ENCODE measurements at regions not wholly inside any gene's neighbourhood (a gene's known extent, or its start where the extent isn't known, plus 50 kb on each side); places are given as distances from the start of the nearest gene placed in this dataset.

DNA sequence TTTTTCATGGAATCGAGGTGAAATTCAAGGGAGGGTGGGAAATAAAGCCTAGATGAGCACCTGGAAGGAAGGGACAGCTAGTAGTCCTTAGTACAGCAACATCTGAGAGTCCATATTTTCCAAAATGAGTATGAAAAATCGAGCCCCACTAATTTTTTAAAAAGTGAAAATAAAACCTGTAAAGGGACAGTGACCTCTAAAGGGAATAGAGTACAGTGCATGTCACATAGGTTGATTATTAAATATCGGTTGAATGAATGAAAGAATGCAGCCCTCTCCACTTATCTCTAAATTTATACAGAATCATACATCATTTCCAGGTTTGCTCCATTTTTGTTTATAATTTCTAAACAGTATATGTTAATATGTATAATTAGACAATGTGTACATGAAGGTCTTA is 1088.5 kb upstream of the GHITM start:
- no peaks in the 10 kb centered on the region for H3K9me2 ChIP-seq (ENCODE audit: insufficient read depth)
- no peak overlapping the region for H2AFZ ChIP-seq (ENCODE audit: low read depth, low read length, poor library complexity, severe bottlenecking)
- H3K4me2 ChIP-seq (ENCODE audit: low read length), result no peak overlapping the region
- BruUV-seq (replicated peaks), result no TSS peak
- H3K9me3 ChIP-seq (ENCODE audit: control insufficient read depth in 1 of 2, insufficient read depth in 1 of 2, low read depth in 1 of 2, low read length in 2 of 2), result peaks cover 3 to 10% of the 10 kb centered on the region in 2 experiments; a peak in 2 of 4 replicates
- ChIA-PET POLR2A (no interaction called here), RAD21 (ENCODE audit: low non-redundant PET in 1 of 2, low total read pairs in 2 of 2, uncharacterized antibody in 2 of 2, unreplicated experiment in 2 of 2) (no interaction called here), CTCF (no interaction called here)
- no peak overlapping the region for H3K27ac ChIP-seq (ENCODE audit: low read depth, low read length)
- no peak overlapping the region for H3K9ac ChIP-seq (ENCODE audit: low read length)
- ATAC-seq (no peak), DNase-seq (ENCODE audit: low read depth, low spot score) (no peak)
- no peaks in the 10 kb centered on the region for H3K4me1 ChIP-seq (ENCODE audit: control insufficient read depth in 1 of 2, insufficient read depth in 2 of 2, low read length in 2 of 2)
- H3K27me3 ChIP-seq (ENCODE audit: insufficient read depth, low read length), result no peaks in the 10 kb centered on the region
- intact Hi-C loops (cut with micrococcal nuclease), result no loop called here
- H3K79me2 ChIP-seq (ENCODE audit: insufficient read depth, low read length), result no peaks in the 10 kb centered on the region
- no peak for TF ChIP-seq TCF7L2 (IDR thresholded peaks at IDR 0.05; ENCODE audit: borderline replicate concordance, extremely low read depth, insufficient read depth, insufficient read length)
- no peak for TF ChIP-seq JUND (IDR thresholded peaks at IDR 0.05)
- no peak for TF ChIP-seq EZH2phosphoT487 (IDR thresholded peaks at IDR 0.05; ENCODE audit: borderline replicate concordance)
- TF ChIP-seq, protein P1, sequence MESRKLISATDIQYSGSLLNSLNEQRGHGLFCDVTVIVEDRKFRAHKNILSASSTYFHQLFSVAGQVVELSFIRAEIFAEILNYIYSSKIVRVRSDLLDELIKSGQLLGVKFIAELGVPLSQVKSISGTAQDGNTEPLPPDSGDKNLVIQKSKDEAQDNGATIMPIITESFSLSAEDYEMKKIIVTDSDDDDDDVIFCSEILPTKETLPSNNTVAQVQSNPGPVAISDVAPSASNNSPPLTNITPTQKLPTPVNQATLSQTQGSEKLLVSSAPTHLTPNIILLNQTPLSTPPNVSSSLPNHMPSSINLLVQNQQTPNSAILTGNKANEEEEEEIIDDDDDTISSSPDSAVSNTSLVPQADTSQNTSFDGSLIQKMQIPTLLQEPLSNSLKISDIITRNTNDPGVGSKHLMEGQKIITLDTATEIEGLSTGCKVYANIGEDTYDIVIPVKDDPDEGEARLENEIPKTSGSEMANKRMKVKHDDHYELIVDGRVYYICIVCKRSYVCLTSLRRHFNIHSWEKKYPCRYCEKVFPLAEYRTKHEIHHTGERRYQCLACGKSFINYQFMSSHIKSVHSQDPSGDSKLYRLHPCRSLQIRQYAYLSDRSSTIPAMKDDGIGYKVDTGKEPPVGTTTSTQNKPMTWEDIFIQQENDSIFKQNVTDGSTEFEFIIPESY (IDR thresholded peaks at IDR 0.05; ENCODE audit: extremely low read depth, insufficient replicate concordance, low read length), result no peak
- no peak for TF ChIP-seq CBX3 (IDR thresholded peaks at IDR 0.05; ENCODE audit: low read depth)
- TF ChIP-seq, protein P2, sequence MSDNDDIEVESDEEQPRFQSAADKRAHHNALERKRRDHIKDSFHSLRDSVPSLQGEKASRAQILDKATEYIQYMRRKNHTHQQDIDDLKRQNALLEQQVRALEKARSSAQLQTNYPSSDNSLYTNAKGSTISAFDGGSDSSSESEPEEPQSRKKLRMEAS (IDR thresholded peaks at IDR 0.05), result no peak
- TF ChIP-seq FOSL1 (IDR thresholded peaks at IDR 0.05; ENCODE audit: low read depth), result no peak
- TF ChIP-seq ELF1 (IDR thresholded peaks at IDR 0.05; ENCODE audit: borderline replicate concordance, low read depth), result no peak
- no peak for TF ChIP-seq REST (IDR thresholded peaks at IDR 0.05; ENCODE audit: low read depth)
- no peak for TF ChIP-seq SP1 (IDR thresholded peaks at IDR 0.05; ENCODE audit: low read depth)
- no peak for TF ChIP-seq POLR2A (IDR thresholded peaks at IDR 0.05; ENCODE audit: borderline replicate concordance, extremely low read depth, insufficient read depth, insufficient read length)
- no peak for TF ChIP-seq YY1 (IDR thresholded peaks at IDR 0.05; ENCODE audit: extremely low read depth, insufficient replicate concordance, low read depth, low read length)
- no peak for TF ChIP-seq EGR1 (IDR thresholded peaks at IDR 0.05; ENCODE audit: low read depth)
- no peak for TF ChIP-seq RAD21 (IDR thresholded peaks at IDR 0.05; ENCODE audit: low read depth)
- no peak for TF ChIP-seq ZNF274 (IDR thresholded peaks at IDR 0.05; ENCODE audit: low read depth, low read length)
- H4K20me1 ChIP-seq (ENCODE audit: insufficient read depth), result no peaks in the 10 kb centered on the region
- H3K36me3 ChIP-seq (ENCODE audit: control insufficient read depth in 1 of 2, insufficient read depth in 2 of 2, low read length in 2 of 2), result no peaks in the 10 kb centered on the region
- no peak overlapping the region for H3K4me3 ChIP-seq (replicated peaks in 1 of 2; ENCODE audit: low read depth in 1 of 2, low read length in 2 of 2)

Data from HCT116 (cell line).